KMS-11 (cell line): ENCODE measurements at regions not wholly inside any gene's neighbourhood (a gene's known extent, or its start where the extent isn't known, plus 50 kb on each side); places are given as distances from the start of the nearest gene placed in this dataset.

Experiments
- H2AFZ ChIP-seq: fragments of 200-600 bp; sonication (generic); 2 replicates; pipeline ENCODE4 v1.6.1; 2016; ENCODE audit warnings: antibody characterized with exemption, mixed run types, low read depth
- H3K27ac ChIP-seq: fragments of 200-600 bp; sonication (generic); 2 replicates; pipeline ENCODE4 v1.6.1; 2016; ENCODE audit warnings: mild to moderate bottlenecking, mixed run types
- H3K27me3 ChIP-seq: fragments of 200-600 bp; sonication (generic); 2 replicates; pipeline ENCODE4 v1.6.1; 2017; ENCODE audit warnings: mild to moderate bottlenecking, low read depth, mixed run types, moderate library complexity; ENCODE audit not compliant: insufficient read depth
- H3K36me3 ChIP-seq: fragments of 200-600 bp; sonication (generic); 2 replicates; pipeline ENCODE4 v1.6.1; 2017; ENCODE audit warnings: mild to moderate bottlenecking, mixed run types; ENCODE audit not compliant: insufficient read depth
- H3K4me1 ChIP-seq: fragments of 200-600 bp; sonication (generic); 2 replicates; pipeline ENCODE4 v1.6.1; 2016; ENCODE audit warnings: mild to moderate bottlenecking, low read depth, mixed run types; ENCODE audit not compliant: poor library complexity, severe bottlenecking
- H3K4me2 ChIP-seq: fragments of 200-600 bp; sonication (generic); 2 replicates; pipeline ENCODE4 v1.7.0; 2016; ENCODE audit warnings: mild to moderate bottlenecking, mixed run types
- H3K4me3 ChIP-seq: fragments of 200-600 bp; sonication (generic); IDR thresholded peaks from 2 replicates; pipeline ENCODE4 v1.6.1; 2017; ENCODE audit warnings: low read depth, low read length, mixed read lengths; ENCODE audit not compliant: insufficient read depth
- H3K79me2 ChIP-seq: fragments of 200-600 bp; sonication (generic); 2 replicates; pipeline ENCODE4 v1.6.1; 2016; ENCODE audit warnings: low read depth, mixed run types; ENCODE audit not compliant: insufficient read depth
- H3K9ac ChIP-seq: fragments of 200-600 bp; sonication (generic); 2 replicates; pipeline ENCODE4 v1.6.1; 2016; ENCODE audit warnings: mild to moderate bottlenecking, mixed run types
- H4K20me1 ChIP-seq: fragments of 200-600 bp; sonication (generic); 2 replicates; pipeline ENCODE4 v1.6.1; 2016; ENCODE audit warnings: mild to moderate bottlenecking, mixed run types; ENCODE audit not compliant: insufficient read depth
- CTCF ChIP-seq: fragments of 200-600 bp; sonication (generic); conservative IDR thresholded peaks from 2 replicates; pipeline ENCODE4 v1.6.1; 2017; ENCODE audit warnings: low read depth, mild to moderate bottlenecking, antibody characterized with exemption, low read length, moderate library complexity, mixed read lengths

- no peak for TF ChIP-seq CTCF
- Histone ChIP-seq H3K9ac (no peak overlapping the region), H3K4me2 (no peak overlapping the region)
These were observed 2366.3 kb downstream of the PCDH7 start for GRCh38 chr4:33086331-33086925.

GRCh38 chr4:33088713-33089112 is 2368.5 kb downstream of the PCDH7 start:
- Histone ChIP-seq H3K4me3 (no peak overlapping the region), H3K27ac (no peak overlapping the region), H3K9ac (no peak overlapping the region), H3K27me3 (no peaks in the 10 kb centered on the region), H3K36me3 (no peaks in the 10 kb centered on the region), H3K4me2 (no peak overlapping the region), H4K20me1 (no peaks in the 10 kb centered on the region), H2AFZ (no peak overlapping the region), H3K4me1 (peaks cover 21% of the 10 kb centered on the region), H3K79me2 (no peaks in the 10 kb centered on the region)
- TF ChIP-seq CTCF, result no peak

More at GRCh38 chr4:33086331-33086925, 2366.3 kb downstream of the PCDH7 start:
- Histone ChIP-seq H3K36me3 (no peaks in the 10 kb centered on the region), H3K27me3 (no peaks in the 10 kb centered on the region), H3K79me2 (no peaks in the 10 kb centered on the region), H2AFZ (no peak overlapping the region), H3K4me3 (no peak overlapping the region), H3K4me1 (peaks cover 13% of the 10 kb centered on the region), H3K27ac (no peak overlapping the region), H4K20me1 (no peaks in the 10 kb centered on the region)

- H3K27ac ChIP-seq, result 0 out of 2 replicates have a peak overlapping the region, but pooled peaks have one; percentile 22
These were observed 2370.7 kb downstream of the PCDH7 start for GRCh38 chr4:33090910-33091309.

GRCh38 chr4:33091961-33092360 is 2371.8 kb downstream of the PCDH7 start:
- Histone ChIP-seq H3K9ac (no peak overlapping the region), H3K4me3 (no peak overlapping the region), H3K27me3 (no peaks in the 10 kb centered on the region), H2AFZ (no peak overlapping the region), H3K79me2 (no peaks in the 10 kb centered on the region), H3K27ac (no peak overlapping the region), H3K4me1 (peaks cover 21% of the 10 kb centered on the region), H4K20me1 (no peaks in the 10 kb centered on the region), H3K36me3 (no peaks in the 10 kb centered on the region), H3K4me2 (0 out of 2 replicates have a peak overlapping the region, but pooled peaks have one; percentile 45)
- TF ChIP-seq CTCF, result no peak

More at GRCh38 chr4:33090910-33091309, 2370.7 kb downstream of the PCDH7 start:
- Histone ChIP-seq H3K4me1 (peaks cover 21% of the 10 kb centered on the region), H3K9ac (no peak overlapping the region), H3K27me3 (no peaks in the 10 kb centered on the region), H2AFZ (peak overlapping the region; percentile 26; the same call in 1 of the 2 replicates), H4K20me1 (no peaks in the 10 kb centered on the region), H3K36me3 (no peaks in the 10 kb centered on the region), H3K79me2 (no peaks in the 10 kb centered on the region), H3K4me2 (no peak overlapping the region), H3K4me3 (no peak overlapping the region)
- TF ChIP-seq CTCF, result no peak
